H9 (cell line): ENCODE measurements at regions not wholly inside any gene's neighbourhood (a gene's known extent, or its start where the extent isn't known, plus 50 kb on each side); places are given as distances from the start of the nearest gene placed in this dataset.

ENCODE experiments used
- DNase-seq: peaks from one replicate; pipeline ENCODE4 v3.0.0-alpha.2; 2017
- H2AFZ ChIP-seq: one replicate; pipeline ENCODE4 v1.6.1; 2013; ENCODE audit warnings: mild to moderate bottlenecking, low read length, control low read depth, moderate library complexity
- H2AK5ac ChIP-seq: 2 replicates; pipeline ENCODE4 v1.6.1; 2013; ENCODE audit warnings: low read length, control low read depth, mixed read lengths; ENCODE audit not compliant: insufficient read length
- H2BK120ac ChIP-seq: one replicate; pipeline ENCODE4 v1.6.1; 2013; ENCODE audit warnings: low read depth, mild to moderate bottlenecking, low read length, control low read depth, inconsistent platforms; ENCODE audit not compliant: poor library complexity, severe bottlenecking
- H2BK12ac ChIP-seq: 2 replicates; pipeline ENCODE4 v1.6.1; 2013; ENCODE audit warnings: low read length, control low read depth, mixed read lengths, low read depth; ENCODE audit not compliant: insufficient read length
- H2BK15ac ChIP-seq: 2 replicates; pipeline ENCODE4 v1.6.1; 2013; ENCODE audit warnings: low read depth, low read length, control low read depth
- H2BK20ac ChIP-seq: one replicate; pipeline ENCODE4 v1.6.1; 2013; ENCODE audit warnings: low read depth, mild to moderate bottlenecking, low read length, control low read depth, inconsistent platforms; ENCODE audit not compliant: poor library complexity, severe bottlenecking
- H2BK5ac ChIP-seq: 2 replicates; pipeline ENCODE4 v1.6.1; 2013; ENCODE audit warnings: low read length, control low read depth, mixed read lengths; ENCODE audit not compliant: insufficient read length
- H3K14ac ChIP-seq: 2 replicates; pipeline ENCODE4 v1.6.1; 2013; ENCODE audit warnings: low read length, control low read depth; ENCODE audit not compliant: insufficient read depth
- H3K18ac ChIP-seq: 2 replicates; pipeline ENCODE4 v1.6.1; 2013; ENCODE audit warnings: low read depth, mild to moderate bottlenecking, mixed read lengths, low read length, control low read depth; ENCODE audit not compliant: insufficient read length
- H3K23ac ChIP-seq: 2 replicates; pipeline ENCODE4 v1.6.1; 2013; ENCODE audit warnings: low read length, control low read depth, mixed read lengths, low read depth; ENCODE audit not compliant: insufficient read length
- H3K23me2 ChIP-seq: 2 replicates; pipeline ENCODE4 v1.6.1; 2013; ENCODE audit warnings: low read depth, mild to moderate bottlenecking, mixed read lengths, low read length, control low read depth; ENCODE audit not compliant: insufficient read length, poor library complexity, severe bottlenecking
- H3K27ac ChIP-seq: 2 replicates; pipeline ENCODE4 v1.5.1; 2013; ENCODE audit warnings: low read length, control low read depth, mixed read lengths, low read depth; ENCODE audit not compliant: insufficient read length
- H3K27me3 ChIP-seq: 2 replicates; pipeline ENCODE4 v1.6.1; 2013; ENCODE audit warnings: low read length, control low read depth, inconsistent platforms; ENCODE audit not compliant: insufficient read depth
- H3K4ac ChIP-seq: 2 replicates; pipeline ENCODE4 v1.6.1; 2013; ENCODE audit warnings: low read depth, mild to moderate bottlenecking, control low read depth, inconsistent platforms, low read length, moderate library complexity
- H3K4me1 ChIP-seq: 2 replicates; pipeline ENCODE4 v1.6.1; 2013; ENCODE audit warnings: low read length, control low read depth, inconsistent platforms; ENCODE audit not compliant: insufficient read depth
- H3K4me2 ChIP-seq: 2 replicates; pipeline ENCODE4 v1.6.1; 2013; ENCODE audit warnings: low read length, control low read depth, mixed read lengths; ENCODE audit not compliant: insufficient read length, insufficient read depth
- H3K56ac ChIP-seq: 2 replicates; pipeline ENCODE4 v1.6.1; 2013; ENCODE audit warnings: low read depth, mild to moderate bottlenecking, mixed read lengths, low read length, control low read depth; ENCODE audit not compliant: insufficient read length
- H3K79me1 ChIP-seq: 2 replicates; pipeline ENCODE4 v1.6.1; 2013; ENCODE audit warnings: low read depth, mild to moderate bottlenecking, moderate library complexity, low read length, control low read depth, inconsistent platforms; ENCODE audit not compliant: insufficient read depth, poor library complexity, severe bottlenecking
- H3K79me2 ChIP-seq: 2 replicates; pipeline ENCODE4 v1.6.1; 2013; ENCODE audit warnings: low read length, control low read depth, inconsistent platforms; ENCODE audit not compliant: insufficient read depth
- H3K9ac ChIP-seq: 2 replicates; pipeline ENCODE4 v1.6.1; 2013; ENCODE audit warnings: low read length, control low read depth, mixed read lengths; ENCODE audit not compliant: insufficient read length; ENCODE audit errors: extremely low read depth
- H3K9me3 ChIP-seq: one replicate; pipeline ENCODE4 v1.6.1; 2013; ENCODE audit warnings: low read depth, low read length, inconsistent platforms; ENCODE audit not compliant: control insufficient read depth
- H3T11ph ChIP-seq: one replicate; pipeline ENCODE4 v1.6.1; 2013; ENCODE audit warnings: mild to moderate bottlenecking, low read length, control low read depth, inconsistent platforms
- H4K20me1 ChIP-seq: one replicate; pipeline ENCODE4 v1.6.1; 2013; ENCODE audit not compliant: control insufficient read depth, insufficient read length, insufficient read depth
- H4K5ac ChIP-seq: 2 replicates; pipeline ENCODE4 v1.6.1; 2013; ENCODE audit warnings: low read depth, mild to moderate bottlenecking, mixed read lengths, low read length, control low read depth; ENCODE audit not compliant: insufficient read length
- H4K8ac ChIP-seq: replicated peaks from 2 replicates; pipeline ENCODE4 v1.6.1; 2013; ENCODE audit warnings: low read length, control low read depth, mixed read lengths, low read depth; ENCODE audit not compliant: insufficient read length
- H4K91ac ChIP-seq: 2 replicates; pipeline ENCODE4 v1.6.1; 2013; ENCODE audit warnings: low read depth, mild to moderate bottlenecking, moderate library complexity, mixed read lengths, low read length, control low read depth; ENCODE audit not compliant: insufficient read length
- H3K27ac Mint-ChIP-seq, 3 experiments: 2 replicates in 2 of 3; 3 replicates in 1 of 3; pipeline ENCODE4 v1.8.0; 2020 to 2021; ENCODE audit warnings: mixed read lengths in 3 of 3, mild to moderate bottlenecking in 1 of 3, moderate library complexity in 1 of 3
- H3K27me3 Mint-ChIP-seq: 2 replicates; pipeline ENCODE4 v1.8.0; 2021; ENCODE audit warnings: low read depth, mild to moderate bottlenecking, moderate library complexity, mixed read lengths
- H3K36me3 Mint-ChIP-seq, 3 experiments: 2 replicates in 2 of 3; 3 replicates in 1 of 3; pipeline ENCODE4 v1.8.0; 2020 to 2021; ENCODE audit warnings: low read depth in 3 of 3, mixed read lengths in 3 of 3; ENCODE audit not compliant: insufficient read depth in 1 of 3
- H3K4me1 Mint-ChIP-seq, 2 experiments: 2 replicates each; pipeline ENCODE4 v1.8.0; 2020; ENCODE audit warnings: mixed read lengths in 2 of 2
- H3K4me3 Mint-ChIP-seq, 2 experiments: 2 replicates in 1 of 2; 3 replicates in 1 of 2; pipeline ENCODE4 v1.8.0; 2020 to 2021; ENCODE audit warnings: mild to moderate bottlenecking in 2 of 2, mixed read lengths in 2 of 2, moderate library complexity in 1 of 2
- H3K9me3 Mint-ChIP-seq, 2 experiments: 2 replicates in 1 of 2; 3 replicates in 1 of 2; pipeline ENCODE4 v1.8.0; 2020; ENCODE audit warnings: mild to moderate bottlenecking in 2 of 2, mixed read lengths in 2 of 2, moderate library complexity in 1 of 2
- WGBS: extraction: QIAGEN DNeasy Blood & Tissue Kit; methylation state at CpG from one replicate; pipeline ENCODE4 v1.1.7; 2013; ENCODE audit warnings: missing lambda C conversion rate, low lambda C conversion rate, mixed read lengths; ENCODE audit not compliant: insufficient read length; ENCODE audit errors: extremely low coverage; 5-methylcytosine and 5-hydroxymethylcytosine counted together
- TF ChIP-seq, protein P1 (sequence below): fragments of 200-600 bp; sonication (generic); conservative IDR thresholded peaks from 3 replicates; pipeline ENCODE4 v1.8.0; 2021; ENCODE audit warnings: antibody characterized with exemption, mild to moderate bottlenecking

GRCh38 chr1:81597720-81598426, 202.9 kb upstream of the ADGRL2 start:
- Histone ChIP-seq H3K14ac (no peak overlapping the region), H3K9me3 (no peaks in the 10 kb centered on the region), H3K23me2 (no peaks in the 10 kb centered on the region), H2BK5ac (no peak overlapping the region), H4K91ac (no peak overlapping the region), H3K18ac (no peak overlapping the region), H4K20me1 (no peaks in the 10 kb centered on the region), H4K8ac (no peak overlapping the region), H2BK12ac (no peak overlapping the region), H3K79me2 (no peaks in the 10 kb centered on the region), H3K27me3 (no peaks in the 10 kb centered on the region), H3K4ac (no peak overlapping the region), H3K23ac (no peak overlapping the region), H2AK5ac (no peak overlapping the region), H2AFZ (no peak overlapping the region), H3K9ac (no peak overlapping the region), H3K56ac (no peak overlapping the region), H3K27ac (no peak overlapping the region), H2BK120ac (no peak overlapping the region), H3K79me1 (no peaks in the 10 kb centered on the region), H2BK20ac (no peak overlapping the region), H2BK15ac (no peak overlapping the region), H3K4me2 (no peak overlapping the region), H3K4me1 (peaks cover 3% of the 10 kb centered on the region; the same call in 1 of the 2 replicates), H3T11ph (no peak overlapping the region), H4K5ac (no peak overlapping the region)
- no peaks in the 10 kb centered on the region for H3K36me3 Mint-ChIP-seq
- H3K4me3 Mint-ChIP-seq = no peak overlapping the region
- H3K4me1 Mint-ChIP-seq = peaks cover 14 to 17% of the 10 kb centered on the region in 2 experiments
- TF ChIP-seq, protein P1, sequence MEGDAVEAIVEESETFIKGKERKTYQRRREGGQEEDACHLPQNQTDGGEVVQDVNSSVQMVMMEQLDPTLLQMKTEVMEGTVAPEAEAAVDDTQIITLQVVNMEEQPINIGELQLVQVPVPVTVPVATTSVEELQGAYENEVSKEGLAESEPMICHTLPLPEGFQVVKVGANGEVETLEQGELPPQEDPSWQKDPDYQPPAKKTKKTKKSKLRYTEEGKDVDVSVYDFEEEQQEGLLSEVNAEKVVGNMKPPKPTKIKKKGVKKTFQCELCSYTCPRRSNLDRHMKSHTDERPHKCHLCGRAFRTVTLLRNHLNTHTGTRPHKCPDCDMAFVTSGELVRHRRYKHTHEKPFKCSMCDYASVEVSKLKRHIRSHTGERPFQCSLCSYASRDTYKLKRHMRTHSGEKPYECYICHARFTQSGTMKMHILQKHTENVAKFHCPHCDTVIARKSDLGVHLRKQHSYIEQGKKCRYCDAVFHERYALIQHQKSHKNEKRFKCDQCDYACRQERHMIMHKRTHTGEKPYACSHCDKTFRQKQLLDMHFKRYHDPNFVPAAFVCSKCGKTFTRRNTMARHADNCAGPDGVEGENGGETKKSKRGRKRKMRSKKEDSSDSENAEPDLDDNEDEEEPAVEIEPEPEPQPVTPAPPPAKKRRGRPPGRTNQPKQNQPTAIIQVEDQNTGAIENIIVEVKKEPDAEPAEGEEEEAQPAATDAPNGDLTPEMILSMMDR = no peak
- no peak for DNase-seq
- no peak overlapping the region; a peak in 1 of 7 replicates for H3K27ac Mint-ChIP-seq
- no peaks in the 10 kb centered on the region for H3K9me3 Mint-ChIP-seq
- no CpG with 5 or more reads among the region's 3 CpGs for WGBS
- H3K27me3 Mint-ChIP-seq = no peaks in the 10 kb centered on the region
